MCF 10A (cell line): ENCODE measurements at regions not wholly inside any gene's neighbourhood (a gene's known extent, or its start where the extent isn't known, plus 50 kb on each side); places are given as distances from the start of the nearest gene placed in this dataset.

ENCODE experiments used
- BruUV-seq: library from RNA; stranded (reverse); fragments of 400-500 nt; replicated peaks from 2 replicates; lab custom pipeline; 2021; lab: Mats Ljungman, UMichigan
- CTCF ChIA-PET: fragments of 300-600 bp; sonication (Branson Sonifier 250); formaldehyde crosslinking; extraction: SDS; loops from one replicate; lab custom pipeline; 2021; ENCODE audit warnings: antibody characterized with exemption, inconsistent platforms; lab: Yijun Ruan, JAX
- POLR2A ChIA-PET: fragments of 300-600, 350-650 bp; sonication (Branson Sonifier 250); formaldehyde crosslinking; extraction: SDS; loops from one replicate; lab custom pipeline; 2020; ENCODE audit warnings: antibody characterized with exemption, inconsistent platforms; lab: Yijun Ruan, JAX
- DNase-seq: peaks from one replicate; pipeline ENCODE4 v3.0.0-alpha.2; 2018; ENCODE audit not compliant: unreplicated experiment
- H3K27ac Mint-ChIP-seq: one replicate; pipeline ENCODE4 v1.8.0; 2022; ENCODE audit warnings: mild to moderate bottlenecking, low read depth, mixed read lengths; ENCODE audit not compliant: unreplicated experiment
- H3K27me3 Mint-ChIP-seq: one replicate; pipeline ENCODE4 v1.8.0; 2022; ENCODE audit warnings: mixed read lengths; ENCODE audit not compliant: insufficient read depth, unreplicated experiment
- H3K36me3 Mint-ChIP-seq: one replicate; pipeline ENCODE4 v1.8.0; 2022; ENCODE audit warnings: mild to moderate bottlenecking, moderate library complexity, mixed read lengths; ENCODE audit not compliant: insufficient read depth, unreplicated experiment
- H3K4me1 Mint-ChIP-seq: one replicate; pipeline ENCODE4 v1.8.0; 2022; ENCODE audit warnings: mixed read lengths; ENCODE audit not compliant: insufficient read depth, unreplicated experiment
- H3K4me3 Mint-ChIP-seq: one replicate; pipeline ENCODE4 v1.8.0; 2022; ENCODE audit warnings: mild to moderate bottlenecking, moderate library complexity, mixed read lengths; ENCODE audit not compliant: unreplicated experiment
- H3K9me3 Mint-ChIP-seq: one replicate; pipeline ENCODE4 v1.8.0; 2022; ENCODE audit warnings: mixed read lengths; ENCODE audit not compliant: unreplicated experiment
- CTCF ChIP-seq: fragments of 200-600 bp; IDR thresholded peaks from one replicate; pipeline ENCODE4 v1.8.0; 2022; ENCODE audit warnings: antibody characterized with exemption, mild to moderate bottlenecking; ENCODE audit not compliant: unreplicated experiment
- intact Hi-C: fragments of 100-400 bp; cut with micrococcal nuclease; formaldehyde crosslinking; loops from 2 replicates; pipeline ENCODE4 v1.14.1; 2022

GRCh38 chr5:58363461-58364249, 96.2 kb downstream of the PLK2 start:
- CTCF ChIA-PET, result no interaction called here
- POLR2A ChIA-PET, result interaction anchor here (0.5 kb wide), 1 partner anchor 431 kb away, joined by 3 read pairs; no protein-coding TSS in a partner anchor
- peak; percentile 7 for DNase-seq
- H3K27ac Mint-ChIP-seq, result no peak overlapping the region
- no TSS peak for BruUV-seq
- H3K4me3 Mint-ChIP-seq, result no peak overlapping the region
- H3K27me3 Mint-ChIP-seq, result no peaks in the 10 kb centered on the region
- H3K36me3 Mint-ChIP-seq, result no peaks in the 10 kb centered on the region
- H3K4me1 Mint-ChIP-seq, result no peaks in the 10 kb centered on the region
- no peak for TF ChIP-seq CTCF
- H3K9me3 Mint-ChIP-seq, result no peaks in the 10 kb centered on the region
- intact Hi-C loops, result no loop called here

GRCh38 chr5:58362135-58362534, 97.8 kb downstream of the PLK2 start:
- no peaks in the 10 kb centered on the region for H3K4me1 Mint-ChIP-seq
- no peak for TF ChIP-seq CTCF
- CTCF ChIA-PET, result interaction anchor here (1.0 kb wide), 1 partner anchor 20 kb away, joined by 4 read pairs; no protein-coding TSS in a partner anchor

GRCh38 chr5:58360794-58361193, 99.1 kb downstream of the PLK2 start:
- Mint-ChIP-seq H3K4me3 (no peak overlapping the region), H3K27me3 (no peaks in the 10 kb centered on the region), H3K9me3 (no peaks in the 10 kb centered on the region), H3K4me1 (no peaks in the 10 kb centered on the region), H3K27ac (no peak overlapping the region), H3K36me3 (no peaks in the 10 kb centered on the region)
- no peak for TF ChIP-seq CTCF
- POLR2A ChIA-PET, result interaction anchor here (1.3 kb wide), 1 partner anchor 9 kb away, joined by 3 read pairs; no protein-coding TSS in a partner anchor
- no TSS peak for BruUV-seq
- intact Hi-C loops, result no loop called here
- DNase-seq, result no peak
- CTCF ChIA-PET, result no interaction called here

More at GRCh38 chr5:58362135-58362534, 97.8 kb downstream of the PLK2 start:
- H3K27me3 Mint-ChIP-seq, result no peaks in the 10 kb centered on the region
- H3K9me3 Mint-ChIP-seq, result no peaks in the 10 kb centered on the region
- POLR2A ChIA-PET, result no interaction called here
- H3K36me3 Mint-ChIP-seq, result no peaks in the 10 kb centered on the region
- BruUV-seq, result no TSS peak
- no peak for DNase-seq
- intact Hi-C loops, result no loop called here
- no peak overlapping the region for H3K4me3 Mint-ChIP-seq
- no peak overlapping the region for H3K27ac Mint-ChIP-seq

GRCh38 chr5:58359981-58360380, 99.9 kb downstream of the PLK2 start:
- ChIA-PET CTCF (no interaction called here), POLR2A (no interaction called here)
- no peak overlapping the region for H3K4me3 Mint-ChIP-seq
- DNase-seq, result no peak
- H3K27me3 Mint-ChIP-seq, result no peaks in the 10 kb centered on the region
- no peak overlapping the region for H3K27ac Mint-ChIP-seq
- BruUV-seq, result no TSS peak
- H3K36me3 Mint-ChIP-seq, result no peaks in the 10 kb centered on the region
- no peak for TF ChIP-seq CTCF
- intact Hi-C loops, result no loop called here
- H3K4me1 Mint-ChIP-seq, result no peaks in the 10 kb centered on the region
- H3K9me3 Mint-ChIP-seq, result no peaks in the 10 kb centered on the region
